ENCODE measurements at regions not wholly inside any gene's neighbourhood (a gene's known extent, or its start where the extent isn't known, plus 50 kb on each side); places are given as distances from the start of the nearest gene placed in this dataset.

DNA sequence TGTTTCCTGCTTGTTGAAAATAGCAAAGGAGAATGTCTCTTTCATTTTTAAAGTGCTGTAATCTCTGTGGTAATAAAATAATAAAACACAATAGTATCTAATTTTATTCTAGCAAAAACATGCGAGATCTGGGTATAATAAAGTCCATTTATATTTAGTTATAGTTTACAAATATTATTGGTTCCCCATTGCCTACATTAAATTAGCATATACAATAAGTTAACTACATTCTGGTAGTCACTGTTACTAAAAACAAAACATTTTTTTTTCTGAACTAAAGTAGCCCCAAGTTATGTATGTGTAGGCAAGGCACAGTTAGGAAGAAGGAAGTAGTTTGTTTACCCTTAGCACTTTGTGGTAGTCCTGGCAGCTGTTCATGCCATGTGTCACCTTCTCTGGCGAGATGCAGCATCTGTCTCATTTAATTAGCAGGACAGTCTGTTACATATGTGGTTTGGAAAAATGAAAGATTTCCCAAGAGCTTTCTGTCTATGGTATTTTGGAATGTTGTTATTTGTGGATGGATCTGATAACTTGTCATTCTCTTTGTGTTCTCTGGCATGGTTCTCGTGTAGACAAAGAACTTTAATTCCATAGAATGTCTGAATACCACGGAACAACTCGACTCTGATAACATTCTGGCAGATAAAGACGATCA lies 231.3 kb upstream of the PITX2 start:
- no peak overlapping the region for H3K4me3 ChIP-seq (ENCODE audit: low read length in 2 of 2)

DNA sequence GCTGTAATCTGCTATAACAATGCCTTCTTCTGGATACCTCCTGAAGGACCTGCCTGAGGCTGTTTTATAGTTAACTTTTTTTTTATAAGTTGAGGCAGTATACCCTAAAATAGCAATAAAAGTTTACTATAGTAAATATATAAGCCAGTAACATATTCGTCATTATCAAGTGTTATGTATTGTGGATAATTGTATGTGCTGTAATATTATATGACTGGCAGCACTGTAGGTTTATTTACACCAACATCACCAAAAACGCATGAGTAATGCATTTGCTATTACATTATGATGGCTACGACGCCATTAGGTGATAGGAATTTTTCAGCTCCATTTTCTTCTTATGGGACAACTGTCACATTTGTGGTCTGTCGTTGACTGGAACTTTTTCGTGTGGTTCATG lies 237.2 kb upstream of the PITX2 start:
- H3K27me3 ChIP-seq (ENCODE audit: control insufficient read depth in 1 of 2, insufficient read depth in 2 of 2, low read length in 1 of 2) = no peaks in the 10 kb centered on the region
- ATAC-seq (ENCODE audit: low FRiP score) = no peak
- no peaks in the 10 kb centered on the region for H3K36me3 ChIP-seq (ENCODE audit: control insufficient read depth in 1 of 2, insufficient read depth in 2 of 2, low read length in 1 of 2)
- no peak for DNase-seq
- no peak overlapping the region for H3K4me3 ChIP-seq (ENCODE audit: low read length in 2 of 2)
- intact Hi-C loops (cut with DNase I) = no loop called here
- no peaks in the 10 kb centered on the region for H3K4me1 ChIP-seq (ENCODE audit: control insufficient read depth in 1 of 2, insufficient read depth in 2 of 2, low read length in 2 of 2)
- no peaks in the 10 kb centered on the region for H3K9me3 ChIP-seq (ENCODE audit: control insufficient read depth, low read length)
- no peak overlapping the region for H3K27ac ChIP-seq (ENCODE audit: low read depth in 1 of 2, low read length in 2 of 2)
- WGBS, 2 donors = 79% methylated on average over 6 of the region's 6 CpGs

More for the DNA sequence above, 231.3 kb upstream of the PITX2 start:
- 16 to 23% methylated on average over 6 of the region's 6 CpGs for WGBS, 2 donors
- Histone ChIP-seq H3K36me3 (ENCODE audit: control insufficient read depth in 1 of 2, insufficient read depth in 2 of 2, low read length in 1 of 2) (no peaks in the 10 kb centered on the region), H3K9me3 (ENCODE audit: control insufficient read depth, low read length) (no peaks in the 10 kb centered on the region), H3K4me1 (ENCODE audit: control insufficient read depth in 1 of 2, insufficient read depth in 2 of 2, low read length in 2 of 2) (no peaks in the 10 kb centered on the region), H3K27ac (ENCODE audit: low read depth in 1 of 2, low read length in 2 of 2) (no peak overlapping the region), H3K27me3 (ENCODE audit: control insufficient read depth in 1 of 2, insufficient read depth in 2 of 2, low read length in 1 of 2) (no peaks in the 10 kb centered on the region)
- no peak for DNase-seq
- ATAC-seq (ENCODE audit: low FRiP score) = no peak
- intact Hi-C loops (cut with DNase I) = no loop called here

DNA sequence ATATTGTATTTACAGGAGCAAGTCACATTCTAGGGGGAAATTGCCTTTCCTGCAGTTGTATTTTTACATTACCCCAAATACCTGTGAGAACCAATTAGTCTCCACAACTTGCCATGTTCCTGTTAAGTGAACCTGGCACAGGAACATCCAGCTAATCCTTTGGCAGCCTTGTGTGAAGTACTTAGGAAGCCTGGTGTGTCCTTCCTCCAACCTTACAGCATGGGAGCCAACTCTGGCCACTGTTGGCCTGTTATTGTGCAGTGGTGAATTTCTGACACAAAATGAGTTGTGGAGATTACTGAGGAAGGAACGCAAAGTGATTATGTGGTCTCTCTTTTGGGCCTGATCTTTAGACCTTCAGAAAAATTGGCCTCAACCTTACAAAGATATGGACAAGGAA lies 238.0 kb upstream of the PITX2 start:
- intact Hi-C loops (cut with DNase I) = no loop called here
- no peak for ATAC-seq (ENCODE audit: low FRiP score)
- no peak overlapping the region for H3K4me3 ChIP-seq (ENCODE audit: low read length in 2 of 2)
- no peaks in the 10 kb centered on the region for H3K4me1 ChIP-seq (ENCODE audit: control insufficient read depth in 1 of 2, insufficient read depth in 2 of 2, low read length in 2 of 2)
- no peak overlapping the region for H3K27ac ChIP-seq (ENCODE audit: low read depth in 1 of 2, low read length in 2 of 2)
- DNase-seq = no peak
- WGBS, 2 donors = 86 to 92% methylated on average over 1 of the region's 1 CpG
- H3K9me3 ChIP-seq (ENCODE audit: control insufficient read depth, low read length) = no peaks in the 10 kb centered on the region
- H3K36me3 ChIP-seq (ENCODE audit: control insufficient read depth in 1 of 2, insufficient read depth in 2 of 2, low read length in 1 of 2) = no peaks in the 10 kb centered on the region
- no peaks in the 10 kb centered on the region for H3K27me3 ChIP-seq (ENCODE audit: control insufficient read depth in 1 of 2, insufficient read depth in 2 of 2, low read length in 1 of 2)

DNA sequence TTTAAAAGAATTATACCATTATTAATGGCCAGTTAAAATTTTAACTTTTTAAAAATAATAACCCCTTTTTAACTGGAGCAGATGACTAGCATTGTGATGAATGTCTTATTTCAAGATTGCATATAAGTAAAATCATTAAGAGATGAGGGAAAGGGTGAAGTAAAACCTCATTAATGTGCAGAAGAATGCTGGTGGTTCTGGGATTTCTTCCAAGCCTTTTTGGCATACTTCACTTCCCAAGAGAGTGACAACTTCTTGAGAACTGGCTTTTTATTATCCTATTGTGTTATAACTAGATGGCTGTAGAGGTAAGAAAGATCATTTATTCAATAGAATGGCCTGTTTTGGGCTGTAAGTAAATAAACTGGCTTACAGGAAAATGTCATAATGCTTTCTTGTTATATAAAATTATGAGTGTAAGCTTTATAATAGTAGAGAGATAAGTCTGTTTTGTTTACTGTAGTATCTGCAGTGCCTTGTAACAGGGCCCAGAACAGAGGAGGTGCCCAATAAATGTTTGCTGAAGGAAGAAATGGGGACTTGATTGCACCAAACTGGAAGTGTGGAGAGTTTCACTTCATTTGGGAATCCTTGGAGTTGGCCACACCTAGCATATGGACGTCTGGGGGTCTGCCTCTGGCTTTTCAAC lies 242.9 kb upstream of the PITX2 start:
- DNase-seq (no peak), ATAC-seq (ENCODE audit: low FRiP score) (no peak)
- intact Hi-C loops (cut with DNase I) = no loop called here
- WGBS, 2 donors = 32 to 37% methylated on average over 1 of the region's 1 CpG
- Histone ChIP-seq H3K4me1 (ENCODE audit: control insufficient read depth in 1 of 2, insufficient read depth in 2 of 2, low read length in 2 of 2) (no peaks in the 10 kb centered on the region), H3K27ac (ENCODE audit: low read depth in 1 of 2, low read length in 2 of 2) (no peak overlapping the region), H3K27me3 (ENCODE audit: control insufficient read depth in 1 of 2, insufficient read depth in 2 of 2, low read length in 1 of 2) (no peaks in the 10 kb centered on the region), H3K9me3 (ENCODE audit: control insufficient read depth, low read length) (no peaks in the 10 kb centered on the region), H3K4me3 (ENCODE audit: low read length in 2 of 2) (no peak overlapping the region), H3K36me3 (ENCODE audit: control insufficient read depth in 1 of 2, insufficient read depth in 2 of 2, low read length in 1 of 2) (no peaks in the 10 kb centered on the region)

DNA sequence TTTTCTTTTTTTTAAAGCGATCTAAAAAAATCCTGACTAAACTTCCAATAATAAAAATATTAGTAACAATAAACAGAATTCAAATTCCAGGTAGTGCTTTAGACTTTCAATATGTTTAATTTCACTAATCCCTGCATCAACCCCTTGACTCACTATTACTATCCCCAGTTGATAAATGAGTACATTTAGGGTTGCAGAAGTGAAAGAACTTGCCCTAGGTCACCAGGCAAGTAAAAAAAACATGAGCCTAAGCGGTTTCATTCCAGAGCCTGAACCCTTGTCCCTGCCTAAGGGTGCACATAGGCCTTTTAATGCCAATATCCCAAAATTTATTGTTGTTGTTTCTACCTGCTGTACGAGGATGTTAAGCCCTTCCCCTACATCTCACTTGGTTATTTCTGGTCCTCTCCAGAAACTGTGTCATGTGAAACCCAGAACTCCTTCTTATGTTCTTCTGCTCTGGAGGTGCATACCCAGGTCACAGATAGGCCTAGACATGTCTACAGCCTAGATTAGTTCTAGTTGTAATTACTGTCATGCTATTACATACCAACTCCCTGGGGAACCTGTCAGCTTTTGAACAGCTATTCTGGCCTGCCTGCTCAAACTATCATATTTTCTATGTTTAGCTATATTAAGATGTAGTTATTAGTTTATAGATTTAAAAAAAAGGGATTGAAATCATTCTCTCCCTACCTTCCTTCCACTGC lies 244.5 kb upstream of the PITX2 start:
- no peaks in the 10 kb centered on the region for H3K27me3 ChIP-seq (ENCODE audit: control insufficient read depth in 1 of 2, insufficient read depth in 2 of 2, low read length in 1 of 2)
- ATAC-seq (ENCODE audit: low FRiP score) (no peak), DNase-seq (no peak)
- no peak overlapping the region for H3K4me3 ChIP-seq (ENCODE audit: low read length in 2 of 2)
- H3K36me3 ChIP-seq (ENCODE audit: control insufficient read depth in 1 of 2, insufficient read depth in 2 of 2, low read length in 1 of 2) = no peaks in the 10 kb centered on the region
- H3K9me3 ChIP-seq (ENCODE audit: control insufficient read depth, low read length) = no peaks in the 10 kb centered on the region
- H3K4me1 ChIP-seq (ENCODE audit: control insufficient read depth in 1 of 2, insufficient read depth in 2 of 2, low read length in 2 of 2) = no peaks in the 10 kb centered on the region
- H3K27ac ChIP-seq (ENCODE audit: low read depth in 1 of 2, low read length in 2 of 2) = no peak overlapping the region
- intact Hi-C loops (cut with DNase I) = no loop called here
- WGBS, 2 donors = 90 to 94% methylated on average over 3 of the region's 3 CpGs

DNA sequence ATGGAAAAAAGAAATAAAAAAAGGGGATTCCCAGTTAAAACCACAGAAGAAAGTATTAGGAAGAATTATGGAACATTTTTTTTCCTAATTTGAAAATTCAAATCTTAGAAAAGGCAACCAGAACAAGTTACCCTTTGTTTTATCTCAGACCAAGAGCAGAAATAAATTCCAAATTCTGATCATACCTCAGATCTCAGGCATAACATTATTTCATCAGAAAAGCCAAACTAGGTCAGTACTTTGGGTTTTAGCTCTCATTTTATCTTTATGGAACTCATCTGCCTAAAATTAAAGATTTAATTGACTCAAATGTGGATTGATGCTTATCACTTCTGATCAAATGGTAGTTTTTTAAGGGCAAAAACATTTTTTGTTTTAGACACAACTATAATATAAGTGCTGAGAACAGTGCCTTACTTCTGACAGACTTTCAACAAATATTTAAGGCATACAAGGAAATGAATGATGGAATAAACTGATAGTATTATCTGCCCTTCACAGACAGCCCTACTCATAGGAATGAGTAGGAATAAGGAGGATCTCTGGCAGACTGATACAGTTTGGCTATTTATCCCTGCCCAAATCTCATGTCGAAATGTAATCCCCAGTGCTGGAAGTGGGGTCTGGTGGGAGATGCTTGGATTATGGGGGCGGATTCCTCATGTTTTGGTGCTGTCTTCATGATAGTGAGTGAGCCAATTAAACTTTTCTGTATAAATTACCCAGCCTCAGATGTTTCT lies 245.3 kb upstream of the PITX2 start:
- WGBS, 2 donors = 83 to 86% methylated on average over 2 of the region's 2 CpGs
- intact Hi-C loops (cut with DNase I) = no loop called here
- Histone ChIP-seq H3K4me1 (ENCODE audit: control insufficient read depth in 1 of 2, insufficient read depth in 2 of 2, low read length in 2 of 2) (no peaks in the 10 kb centered on the region), H3K27me3 (ENCODE audit: control insufficient read depth in 1 of 2, insufficient read depth in 2 of 2, low read length in 1 of 2) (no peaks in the 10 kb centered on the region), H3K27ac (ENCODE audit: low read depth in 1 of 2, low read length in 2 of 2) (no peak overlapping the region), H3K9me3 (ENCODE audit: control insufficient read depth, low read length) (no peaks in the 10 kb centered on the region), H3K36me3 (ENCODE audit: control insufficient read depth in 1 of 2, insufficient read depth in 2 of 2, low read length in 1 of 2) (no peaks in the 10 kb centered on the region), H3K4me3 (ENCODE audit: low read length in 2 of 2) (no peak overlapping the region)
- no peak for DNase-seq
- ATAC-seq (ENCODE audit: low FRiP score) = no peak

DNA sequence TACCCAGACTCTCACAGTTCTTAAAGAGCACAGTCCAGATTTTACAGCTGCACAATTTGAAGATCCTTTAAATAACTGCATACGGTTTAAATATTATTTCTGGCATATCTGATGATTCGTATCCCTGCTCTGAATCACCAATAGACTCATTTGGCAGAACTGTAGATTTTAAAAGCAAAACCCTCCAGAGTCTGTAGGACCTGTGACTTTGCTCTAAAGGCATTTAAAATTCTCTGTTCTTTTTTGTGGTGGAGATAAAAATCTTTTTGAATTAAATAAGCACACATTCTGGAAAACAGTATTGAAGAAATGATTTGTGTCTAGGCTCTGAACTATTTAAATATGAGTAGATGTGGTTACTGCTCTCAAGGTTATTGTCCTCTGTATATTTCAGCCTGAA lies 246.2 kb upstream of the PITX2 start:
- Histone ChIP-seq H3K27me3 (ENCODE audit: control insufficient read depth in 1 of 2, insufficient read depth in 2 of 2, low read length in 1 of 2) (no peaks in the 10 kb centered on the region), H3K4me1 (ENCODE audit: control insufficient read depth in 1 of 2, insufficient read depth in 2 of 2, low read length in 2 of 2) (no peaks in the 10 kb centered on the region), H3K9me3 (ENCODE audit: control insufficient read depth, low read length) (no peaks in the 10 kb centered on the region), H3K27ac (ENCODE audit: low read depth in 1 of 2, low read length in 2 of 2) (no peak overlapping the region), H3K4me3 (ENCODE audit: low read length in 2 of 2) (no peak overlapping the region), H3K36me3 (ENCODE audit: control insufficient read depth in 1 of 2, insufficient read depth in 2 of 2, low read length in 1 of 2) (no peaks in the 10 kb centered on the region)
- ATAC-seq (ENCODE audit: low FRiP score) (no peak), DNase-seq (no peak)
- intact Hi-C loops (cut with DNase I) = no loop called here
- 1 to 4% methylated on average over 2 of the region's 2 CpGs for WGBS, 2 donors

DNA sequence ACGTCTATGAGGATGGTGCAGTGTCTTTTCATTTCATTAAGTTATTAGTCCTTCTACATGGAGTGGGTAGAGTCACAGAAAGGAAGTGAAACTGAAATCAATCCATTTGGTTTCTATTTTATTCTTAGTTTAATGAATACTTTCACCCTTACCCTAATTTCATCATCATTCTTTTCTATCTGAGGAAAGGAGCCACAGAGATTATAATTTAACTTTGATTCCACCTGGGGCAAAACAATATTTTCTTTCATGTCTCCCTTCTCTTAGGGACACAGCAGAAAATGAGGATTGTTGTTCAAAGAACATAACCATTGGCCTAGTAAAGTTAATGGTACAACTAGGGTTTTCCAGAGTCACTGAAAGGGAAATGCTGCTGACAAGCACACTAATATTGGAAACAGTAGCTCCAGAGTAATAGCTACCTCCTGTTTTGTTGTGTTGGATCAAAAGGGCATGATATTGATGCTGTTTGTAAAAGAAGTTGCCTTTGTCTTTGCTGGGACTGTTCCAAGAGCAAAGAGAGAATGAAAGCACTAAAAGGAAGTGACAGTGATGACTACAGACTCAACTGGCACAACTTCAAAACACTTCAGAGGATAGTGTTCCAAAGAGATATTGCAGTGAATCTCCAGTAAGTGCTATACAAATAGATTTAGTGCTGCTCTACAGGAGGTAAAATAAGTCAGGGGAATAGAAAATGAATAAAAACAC lies 247.1 kb upstream of the PITX2 start:
- H3K36me3 ChIP-seq (ENCODE audit: control insufficient read depth in 1 of 2, insufficient read depth in 2 of 2, low read length in 1 of 2) = no peaks in the 10 kb centered on the region
- H3K4me1 ChIP-seq (ENCODE audit: control insufficient read depth in 1 of 2, insufficient read depth in 2 of 2, low read length in 2 of 2) = no peaks in the 10 kb centered on the region
- DNase-seq = no peak
- 89 to 90% methylated on average over 1 of the region's 1 CpG for WGBS, 2 donors
- H3K27ac ChIP-seq (ENCODE audit: low read depth in 1 of 2, low read length in 2 of 2) = no peak overlapping the region
- intact Hi-C loops (cut with DNase I) = no loop called here
- no peak overlapping the region for H3K4me3 ChIP-seq (ENCODE audit: low read length in 2 of 2)
- no peak for ATAC-seq (ENCODE audit: low FRiP score)
- H3K27me3 ChIP-seq (ENCODE audit: control insufficient read depth in 1 of 2, insufficient read depth in 2 of 2, low read length in 1 of 2) = no peaks in the 10 kb centered on the region
- no peaks in the 10 kb centered on the region for H3K9me3 ChIP-seq (ENCODE audit: control insufficient read depth, low read length)

All from aorta (tissue), 5 donors.